ENCODE measurements at regions not wholly inside any gene's neighbourhood (a gene's known extent, or its start where the extent isn't known, plus 50 kb on each side); places are given as distances from the start of the nearest gene placed in this dataset.

GRCh38 chr20:63140514-63141433 lies 75.2 kb downstream of the YTHDF1 start:
- TF ChIP-seq EZH2 (IDR thresholded peaks at IDR 0.05): no peak
- no peak for TF ChIP-seq POLR2AphosphoS5 (IDR thresholded peaks at IDR 0.05; ENCODE audit: borderline replicate concordance, low read depth, low read length)
- TF ChIP-seq FOXP2 (optimal IDR thresholded peaks at IDR 0.05; ENCODE audit: control extremely low read depth, extremely low read length, insufficient read depth): no peak

Data from SK-N-MC (cell line).